GM23338 (cell line): ENCODE measurements at regions not wholly inside any gene's neighbourhood (a gene's known extent, or its start where the extent isn't known, plus 50 kb on each side); places are given as distances from the start of the nearest gene placed in this dataset.

ENCODE experiments used
- ATAC-seq: fragments of 200-7000 bp; cut with Tn5 transposase; 3 replicates; pipeline ENCODE4 v1.9.1; 2020
- DNase-seq: peaks from one replicate; pipeline ENCODE4 v3.0.0-alpha.2; 2015; ENCODE audit warnings: low spot score
- H2AFZ ChIP-seq: fragments of 200-600 bp; sonication (generic); 2 replicates; pipeline ENCODE4 v1.8.0; 2016; ENCODE audit warnings: antibody characterized with exemption, mild to moderate bottlenecking, moderate library complexity
- H3F3A ChIP-seq: fragments of 200-600 bp; sonication (generic); replicated peaks from 2 replicates; pipeline ENCODE4 v1.8.0; 2017; ENCODE audit warnings: antibody characterized with exemption, mixed run types, low read depth
- H3K27ac ChIP-seq: fragments of 200-600 bp; sonication (generic); 2 replicates; pipeline ENCODE4 v1.6.1; 2016; ENCODE audit warnings: low read depth
- H3K27me3 ChIP-seq: fragments of 200-600 bp; sonication (generic); 2 replicates; pipeline ENCODE4 v1.8.0; 2016; ENCODE audit warnings: mild to moderate bottlenecking, mixed run types, moderate library complexity; ENCODE audit not compliant: insufficient read depth
- H3K36me3 ChIP-seq: fragments of 200-600 bp; sonication (generic); 2 replicates; pipeline ENCODE4 v1.8.0; 2016; ENCODE audit warnings: mild to moderate bottlenecking; ENCODE audit not compliant: insufficient read depth
- H3K4me1 ChIP-seq: fragments of 200-600 bp; sonication (generic); 2 replicates; pipeline ENCODE4 v1.8.0; 2016; ENCODE audit warnings: mild to moderate bottlenecking, moderate library complexity; ENCODE audit not compliant: insufficient read depth
- H3K4me2 ChIP-seq: fragments of 200-600 bp; sonication (generic); 2 replicates; pipeline ENCODE4 v1.7.1; 2017; ENCODE audit warnings: mixed run types
- H3K4me3 ChIP-seq: fragments of 200-600 bp; sonication (generic); 2 replicates; pipeline ENCODE4 v1.6.1; 2016; ENCODE audit warnings: mixed run types
- H3K79me2 ChIP-seq: fragments of 200-600 bp; sonication (generic); replicated peaks from 2 replicates; pipeline ENCODE4 v1.8.0; 2017; ENCODE audit warnings: mild to moderate bottlenecking; ENCODE audit not compliant: insufficient read depth
- H3K9me2 ChIP-seq: fragments of 200-600 bp; sonication (generic); 2 replicates; pipeline ENCODE4 v1.8.0; 2017; ENCODE audit not compliant: insufficient read depth
- H4K20me1 ChIP-seq: fragments of 200-600 bp; sonication (generic); replicated peaks from 2 replicates; pipeline ENCODE4 v1.8.0; 2017; ENCODE audit warnings: mild to moderate bottlenecking; ENCODE audit not compliant: insufficient read depth
- H3K27ac Mint-ChIP-seq: 2 replicates; pipeline ENCODE4 v1.8.0; 2020; ENCODE audit warnings: inconsistent platforms, mild to moderate bottlenecking, moderate library complexity, mixed read lengths
- H3K27me3 Mint-ChIP-seq: 3 replicates; pipeline ENCODE4 v1.8.0; 2022; ENCODE audit warnings: low read depth, mild to moderate bottlenecking, moderate library complexity, mixed read lengths, inconsistent platforms; ENCODE audit not compliant: insufficient read depth, poor library complexity
- H3K36me3 Mint-ChIP-seq: 3 replicates; pipeline ENCODE4 v1.8.0; 2021; ENCODE audit warnings: low read depth, mild to moderate bottlenecking, inconsistent platforms, moderate library complexity, mixed read lengths
- H3K4me1 Mint-ChIP-seq: 3 replicates; pipeline ENCODE4 v1.8.0; 2020; ENCODE audit warnings: mild to moderate bottlenecking, inconsistent platforms, mixed read lengths
- H3K4me3 Mint-ChIP-seq: 3 replicates; pipeline ENCODE4 v1.8.0; 2021; ENCODE audit warnings: moderate library complexity, mild to moderate bottlenecking, inconsistent platforms, mixed read lengths
- H3K9me3 Mint-ChIP-seq: 3 replicates; pipeline ENCODE4 v1.8.0; 2020; ENCODE audit warnings: moderate library complexity, mild to moderate bottlenecking, inconsistent platforms, mixed read lengths
- CREB1 ChIP-seq: fragments of 250-450 bp; sonication (Bioruptor Pico); IDR thresholded peaks from 2 replicates; pipeline ENCODE4 v1.5.0; 2020; ENCODE audit warnings: low read depth, mild to moderate bottlenecking, moderate library complexity
- CTCF ChIP-seq, 2 experiments: fragments of 200-600 bp in 1 of 2; sonication (generic) in 1 of 2; conservative IDR thresholded peaks; 2 replicates each; pipeline versions ENCODE4 v1.5.1 to v1.6.1; 2016 to 2017; ENCODE audit warnings: antibody characterized with exemption in 2 of 2, low read depth in 2 of 2, mild to moderate bottlenecking in 2 of 2, moderate library complexity in 1 of 2
- ETS1 ChIP-seq: IDR thresholded peaks from 2 replicates; pipeline ENCODE4 v1.6.1; 2016; ENCODE audit warnings: antibody characterized with exemption
- EZH2 ChIP-seq: fragments of 200-600 bp; sonication (generic); IDR thresholded peaks from one replicate; pipeline ENCODE4 v1.8.0; 2017; ENCODE audit warnings: antibody characterized with exemption, mild to moderate bottlenecking, low read depth; ENCODE audit not compliant: unreplicated experiment
- EZH2phosphoT487 ChIP-seq: fragments of 200-600 bp; sonication (generic); IDR thresholded peaks from one replicate; pipeline ENCODE4 v1.8.1; 2018; ENCODE audit warnings: antibody characterized with exemption; ENCODE audit not compliant: unreplicated experiment
- JUNB ChIP-seq: IDR thresholded peaks from one replicate; pipeline ENCODE4 v1.6.1; 2016; ENCODE audit warnings: antibody characterized with exemption; ENCODE audit not compliant: unreplicated experiment
- NANOG ChIP-seq: IDR thresholded peaks from 2 replicates; pipeline ENCODE4 v1.6.1; 2016; ENCODE audit warnings: antibody characterized with exemption, borderline replicate concordance
- POLR2AphosphoS5 ChIP-seq: IDR thresholded peaks from 2 replicates; pipeline ENCODE4 v1.6.1; 2016; ENCODE audit warnings: antibody characterized with exemption, low read depth
- REST ChIP-seq: IDR thresholded peaks from one replicate; pipeline ENCODE4 v1.6.1; 2018; ENCODE audit warnings: antibody characterized with exemption; ENCODE audit not compliant: unreplicated experiment
- STAT1 ChIP-seq: IDR thresholded peaks from one replicate; pipeline ENCODE4 v1.6.1; 2016; ENCODE audit warnings: antibody characterized with exemption; ENCODE audit not compliant: unreplicated experiment
- ZNF331 ChIP-seq: fragments of 250-450 bp; sonication (Bioruptor Pico); IDR thresholded peaks from 2 replicates; pipeline ENCODE4 v1.5.0; 2020; ENCODE audit warnings: low read depth, mild to moderate bottlenecking, moderate library complexity

- H3K27me3 ChIP-seq = no peaks in the 10 kb centered on the region
- peaks cover 63% of the 10 kb centered on the region for H3K9me3 Mint-ChIP-seq
- H4K20me1 ChIP-seq = no peaks in the 10 kb centered on the region
- no peaks in the 10 kb centered on the region for H3K4me1 Mint-ChIP-seq
- no peaks in the 10 kb centered on the region for H3K4me1 ChIP-seq
- no peak for TF ChIP-seq POLR2AphosphoS5
- TF ChIP-seq REST = no peak
- TF ChIP-seq NANOG = no peak
- TF ChIP-seq EZH2 = no peak
- no peak for TF ChIP-seq CTCF (conservative IDR thresholded peaks at IDR 0.05; ENCODE audit: low read depth in 2 of 2)
- no peak for TF ChIP-seq JUNB
- TF ChIP-seq STAT1 = no peak
- no peak for TF ChIP-seq CREB1
- no peak for TF ChIP-seq ZNF331
- no peak for TF ChIP-seq ETS1
- DNase-seq (no peak), ATAC-seq (no peak)
- H3K4me2 ChIP-seq = no peak overlapping the region
- H3K27ac Mint-ChIP-seq = no peak overlapping the region
- no peak overlapping the region for H2AFZ ChIP-seq
- H3K27ac ChIP-seq = no peak overlapping the region
- H3K4me3 Mint-ChIP-seq = no peak overlapping the region
- no peaks in the 10 kb centered on the region for H3K36me3 ChIP-seq
- no peaks in the 10 kb centered on the region for H3K79me2 ChIP-seq
- H3K4me3 ChIP-seq = no peak overlapping the region
- no peaks in the 10 kb centered on the region for H3K9me2 ChIP-seq
- no peaks in the 10 kb centered on the region for H3K36me3 Mint-ChIP-seq
- H3K27me3 Mint-ChIP-seq = no peaks in the 10 kb centered on the region
- no peaks in the 10 kb centered on the region for H3F3A ChIP-seq
These were observed 460.9 kb upstream of the SOX11 start for GRCh38 chr2:5231287-5231686.

- H4K20me1 ChIP-seq = no peaks in the 10 kb centered on the region
- no peaks in the 10 kb centered on the region for H3K36me3 Mint-ChIP-seq
- no peaks in the 10 kb centered on the region for H3K27me3 ChIP-seq
- no peak overlapping the region for H2AFZ ChIP-seq
- TF ChIP-seq STAT1 (no peak), EZH2phosphoT487 (no peak), CTCF (conservative IDR thresholded peaks at IDR 0.05; ENCODE audit: low read depth in 2 of 2) (no peak), EZH2 (no peak), CREB1 (no peak)
- H3K79me2 ChIP-seq = no peaks in the 10 kb centered on the region
- H3K9me3 Mint-ChIP-seq = peaks cover 55% of the 10 kb centered on the region
- no peak overlapping the region for H3K4me3 ChIP-seq
- ATAC-seq (no peak), DNase-seq (no peak)
- H3K4me1 ChIP-seq = no peaks in the 10 kb centered on the region
- H3K9me2 ChIP-seq = no peaks in the 10 kb centered on the region
- no peaks in the 10 kb centered on the region for H3F3A ChIP-seq
- H3K27ac Mint-ChIP-seq = no peak overlapping the region
- H3K4me1 Mint-ChIP-seq = no peaks in the 10 kb centered on the region
- no peaks in the 10 kb centered on the region for H3K36me3 ChIP-seq
- H3K4me2 ChIP-seq = no peak overlapping the region
- H3K4me3 Mint-ChIP-seq = no peak overlapping the region
- no peak overlapping the region for H3K27ac ChIP-seq
- H3K27me3 Mint-ChIP-seq = peaks cover under 1% of the 10 kb centered on the region
These were observed 457.6 kb upstream of the SOX11 start for GRCh38 chr2:5234563-5234962.
